Parathyroid adenoma (tissue), 2 donors: ENCODE measurements at regions not wholly inside any gene's neighbourhood (a gene's known extent, or its start where the extent isn't known, plus 50 kb on each side); places are given as distances from the start of the nearest gene placed in this dataset.

Experiments used
- H2AFZ ChIP-seq: fragments of 300-600 bp; sonication (generic); one replicate; pipeline ENCODE4 v1.7.0; 2017; ENCODE audit warnings: antibody characterized with exemption, mild to moderate bottlenecking
- H3K27ac ChIP-seq: fragments of 300-600 bp; sonication (generic); one replicate; pipeline ENCODE4 v1.7.0; 2017
- H3K27me3 ChIP-seq: fragments of 300-600 bp; sonication (generic); one replicate; pipeline ENCODE4 v1.7.0; 2017; ENCODE audit warnings: low read length; ENCODE audit not compliant: control insufficient read depth, insufficient read depth
- H3K36me3 ChIP-seq: fragments of 300-600 bp; sonication (generic); one replicate; pipeline ENCODE4 v1.7.0; 2017; ENCODE audit warnings: low read length; ENCODE audit not compliant: control insufficient read depth, insufficient read depth
- H3K4me1 ChIP-seq: fragments of 300-600 bp; sonication (generic); one replicate; pipeline ENCODE4 v1.7.0; 2017; ENCODE audit warnings: control low read depth
- H3K4me2 ChIP-seq: fragments of 300-600 bp; sonication (generic); one replicate; pipeline ENCODE4 v1.7.0; 2017; ENCODE audit warnings: low read length
- H3K4me3 ChIP-seq: fragments of 300-600 bp; sonication (generic); one replicate; pipeline ENCODE4 v1.7.0; 2017; ENCODE audit warnings: low read depth, low read length
- H3K79me2 ChIP-seq: fragments of 300-600 bp; sonication (generic); one replicate; pipeline ENCODE4 v1.7.0; 2017; ENCODE audit warnings: control low read depth
- H3K9ac ChIP-seq: fragments of 300-600 bp; sonication (generic); one replicate; pipeline ENCODE4 v1.7.0; 2017; ENCODE audit warnings: mild to moderate bottlenecking
- H3K9me3 ChIP-seq: fragments of 300-600 bp; sonication (generic); one replicate; pipeline ENCODE4 v1.7.0; 2017; ENCODE audit warnings: low read length; ENCODE audit not compliant: control insufficient read depth
- CTCF ChIP-seq: fragments of 300-600 bp; sonication (generic); IDR thresholded peaks from one replicate; pipeline ENCODE4 v1.7.0; 2017; ENCODE audit warnings: antibody characterized with exemption, mild to moderate bottlenecking
- donor health status: primary hyperparathyroidism.

GRCh38 chr15:52975941-52976449 lies 185.9 kb upstream of the ONECUT1 start:
- Histone ChIP-seq H2AFZ (no peak overlapping the region), H3K27me3 (no peaks in the 10 kb centered on the region), H3K9ac (no peak overlapping the region), H3K4me2 (no peak overlapping the region), H3K27ac (no peak overlapping the region), H3K9me3 (no peaks in the 10 kb centered on the region), H3K36me3 (no peaks in the 10 kb centered on the region), H3K4me1 (no peaks in the 10 kb centered on the region), H3K4me3 (no peak overlapping the region), H3K79me2 (no peaks in the 10 kb centered on the region)
- no peak for TF ChIP-seq CTCF

GRCh38 chr15:52963865-52964264 lies 173.7 kb upstream of the ONECUT1 start:
- Histone ChIP-seq H2AFZ (no peak overlapping the region), H3K9ac (no peak overlapping the region), H3K27ac (no peak overlapping the region), H3K4me3 (no peak overlapping the region), H3K4me2 (no peak overlapping the region), H3K9me3 (no peaks in the 10 kb centered on the region), H3K36me3 (no peaks in the 10 kb centered on the region), H3K79me2 (no peaks in the 10 kb centered on the region), H3K27me3 (no peaks in the 10 kb centered on the region), H3K4me1 (no peaks in the 10 kb centered on the region)
- no peak for TF ChIP-seq CTCF

- Histone ChIP-seq H3K9ac (no peak overlapping the region), H3K36me3 (no peaks in the 10 kb centered on the region), H2AFZ (no peak overlapping the region), H3K4me1 (no peaks in the 10 kb centered on the region), H3K79me2 (no peaks in the 10 kb centered on the region), H3K4me3 (no peak overlapping the region), H3K4me2 (no peak overlapping the region), H3K9me3 (no peaks in the 10 kb centered on the region), H3K27me3 (no peaks in the 10 kb centered on the region), H3K27ac (no peak overlapping the region)
- no peak for TF ChIP-seq CTCF
Measured at GRCh38 chr15:52960283-52960682, 170.1 kb upstream of the ONECUT1 start.

GRCh38 chr15:52943746-52944145 lies 153.6 kb upstream of the ONECUT1 start:
- Histone ChIP-seq H3K27ac (no peak overlapping the region), H3K4me2 (no peak overlapping the region), H3K9ac (no peak overlapping the region), H2AFZ (no peak overlapping the region), H3K9me3 (no peaks in the 10 kb centered on the region), H3K36me3 (no peaks in the 10 kb centered on the region), H3K4me3 (no peak overlapping the region), H3K79me2 (no peaks in the 10 kb centered on the region), H3K4me1 (no peaks in the 10 kb centered on the region), H3K27me3 (no peaks in the 10 kb centered on the region)
- TF ChIP-seq CTCF = no peak

GRCh38 chr15:52936489-52936888 lies 146.4 kb upstream of the ONECUT1 start:
- no peak for TF ChIP-seq CTCF
- H3K27ac ChIP-seq = no peak overlapping the region
- H3K4me3 ChIP-seq = no peak overlapping the region
- H3K27me3 ChIP-seq = no peaks in the 10 kb centered on the region
- H3K9me3 ChIP-seq = no peaks in the 10 kb centered on the region
- H3K36me3 ChIP-seq = no peaks in the 10 kb centered on the region
- H3K4me2 ChIP-seq = no peak overlapping the region
- no peaks in the 10 kb centered on the region for H3K79me2 ChIP-seq
- H2AFZ ChIP-seq = no peak overlapping the region
- no peak overlapping the region for H3K9ac ChIP-seq
- no peaks in the 10 kb centered on the region for H3K4me1 ChIP-seq
